KMS-11 (cell line): ENCODE measurements at regions not wholly inside any gene's neighbourhood (a gene's known extent, or its start where the extent isn't known, plus 50 kb on each side); places are given as distances from the start of the nearest gene placed in this dataset.

Experiments used
- H2AFZ ChIP-seq: fragments of 200-600 bp; sonication (generic); 2 replicates; pipeline ENCODE4 v1.6.1; 2016; ENCODE audit warnings: antibody characterized with exemption, mixed run types, low read depth
- H3K27ac ChIP-seq: fragments of 200-600 bp; sonication (generic); 2 replicates; pipeline ENCODE4 v1.6.1; 2016; ENCODE audit warnings: mild to moderate bottlenecking, mixed run types
- H3K27me3 ChIP-seq: fragments of 200-600 bp; sonication (generic); 2 replicates; pipeline ENCODE4 v1.6.1; 2017; ENCODE audit warnings: mild to moderate bottlenecking, low read depth, mixed run types, moderate library complexity; ENCODE audit not compliant: insufficient read depth
- H3K36me3 ChIP-seq: fragments of 200-600 bp; sonication (generic); 2 replicates; pipeline ENCODE4 v1.6.1; 2017; ENCODE audit warnings: mild to moderate bottlenecking, mixed run types; ENCODE audit not compliant: insufficient read depth
- H3K4me1 ChIP-seq: fragments of 200-600 bp; sonication (generic); 2 replicates; pipeline ENCODE4 v1.6.1; 2016; ENCODE audit warnings: mild to moderate bottlenecking, low read depth, mixed run types; ENCODE audit not compliant: poor library complexity, severe bottlenecking
- H3K4me2 ChIP-seq: fragments of 200-600 bp; sonication (generic); 2 replicates; pipeline ENCODE4 v1.7.0; 2016; ENCODE audit warnings: mild to moderate bottlenecking, mixed run types
- H3K4me3 ChIP-seq: fragments of 200-600 bp; sonication (generic); IDR thresholded peaks from 2 replicates; pipeline ENCODE4 v1.6.1; 2017; ENCODE audit warnings: low read depth, low read length, mixed read lengths; ENCODE audit not compliant: insufficient read depth
- H3K79me2 ChIP-seq: fragments of 200-600 bp; sonication (generic); 2 replicates; pipeline ENCODE4 v1.6.1; 2016; ENCODE audit warnings: low read depth, mixed run types; ENCODE audit not compliant: insufficient read depth
- H3K9ac ChIP-seq: fragments of 200-600 bp; sonication (generic); 2 replicates; pipeline ENCODE4 v1.6.1; 2016; ENCODE audit warnings: mild to moderate bottlenecking, mixed run types
- H4K20me1 ChIP-seq: fragments of 200-600 bp; sonication (generic); 2 replicates; pipeline ENCODE4 v1.6.1; 2016; ENCODE audit warnings: mild to moderate bottlenecking, mixed run types; ENCODE audit not compliant: insufficient read depth
- CTCF ChIP-seq: fragments of 200-600 bp; sonication (generic); conservative IDR thresholded peaks from 2 replicates; pipeline ENCODE4 v1.6.1; 2017; ENCODE audit warnings: low read depth, mild to moderate bottlenecking, antibody characterized with exemption, low read length, moderate library complexity, mixed read lengths

DNA sequence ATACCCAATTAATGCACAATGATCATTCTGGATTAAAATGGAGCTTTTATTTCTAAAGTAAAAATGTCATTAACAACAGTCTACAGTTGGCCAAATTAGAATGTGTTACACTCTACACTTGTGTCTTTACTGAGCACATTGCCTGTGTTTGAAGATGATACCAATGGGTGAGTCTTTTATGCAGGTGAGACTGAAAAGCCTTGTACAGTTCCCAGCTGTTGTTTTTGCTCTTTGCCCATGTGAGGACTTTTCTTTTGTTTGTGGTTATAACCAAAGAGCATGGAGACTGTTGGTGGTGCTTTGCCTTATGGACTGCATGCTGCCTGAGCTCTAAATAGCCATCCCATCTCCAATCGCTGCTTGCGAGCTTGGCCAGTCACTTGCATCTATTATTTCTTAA, 264.5 kb downstream of the GATA3 start:
- Histone ChIP-seq H4K20me1 (no peaks in the 10 kb centered on the region), H3K27me3 (no peaks in the 10 kb centered on the region), H3K4me2 (no peak overlapping the region), H3K79me2 (no peaks in the 10 kb centered on the region), H3K4me3 (no peak overlapping the region), H2AFZ (no peak overlapping the region), H3K4me1 (peaks cover 20% of the 10 kb centered on the region), H3K9ac (no peak overlapping the region), H3K27ac (no peak overlapping the region), H3K36me3 (no peaks in the 10 kb centered on the region)
- TF ChIP-seq CTCF = no peak

DNA sequence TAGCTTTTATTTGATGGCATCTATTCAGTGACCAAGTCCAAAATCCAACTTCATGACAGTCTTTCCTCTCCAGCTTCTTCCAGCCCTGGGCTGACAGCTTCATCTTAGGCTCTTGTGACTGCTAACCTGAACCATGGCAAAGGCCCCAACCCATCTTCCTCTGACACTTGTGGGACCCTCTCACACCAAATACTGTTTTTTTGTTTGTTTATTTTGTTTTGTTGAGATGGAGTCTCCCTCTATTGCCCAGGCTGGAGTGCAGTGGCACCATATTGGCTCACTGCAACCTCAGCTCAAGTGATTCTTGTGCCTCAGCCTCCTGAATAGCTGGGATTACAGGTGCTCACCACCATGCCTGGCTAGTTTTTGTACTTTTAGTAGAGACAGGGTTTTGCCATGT, 265.2 kb downstream of the GATA3 start:
- Histone ChIP-seq H3K4me3 (no peak overlapping the region), H3K27ac (no peak overlapping the region), H3K4me2 (no peak overlapping the region), H3K36me3 (no peaks in the 10 kb centered on the region), H3K9ac (no peak overlapping the region), H3K79me2 (no peaks in the 10 kb centered on the region), H3K4me1 (peaks cover 20% of the 10 kb centered on the region), H3K27me3 (no peaks in the 10 kb centered on the region), H2AFZ (no peak overlapping the region), H4K20me1 (no peaks in the 10 kb centered on the region)
- no peak for TF ChIP-seq CTCF

GRCh38 chr10:8321990-8322389, 267.5 kb downstream of the GATA3 start:
- Histone ChIP-seq H3K36me3 (no peaks in the 10 kb centered on the region), H3K27me3 (no peaks in the 10 kb centered on the region)
- no peak for TF ChIP-seq CTCF

DNA sequence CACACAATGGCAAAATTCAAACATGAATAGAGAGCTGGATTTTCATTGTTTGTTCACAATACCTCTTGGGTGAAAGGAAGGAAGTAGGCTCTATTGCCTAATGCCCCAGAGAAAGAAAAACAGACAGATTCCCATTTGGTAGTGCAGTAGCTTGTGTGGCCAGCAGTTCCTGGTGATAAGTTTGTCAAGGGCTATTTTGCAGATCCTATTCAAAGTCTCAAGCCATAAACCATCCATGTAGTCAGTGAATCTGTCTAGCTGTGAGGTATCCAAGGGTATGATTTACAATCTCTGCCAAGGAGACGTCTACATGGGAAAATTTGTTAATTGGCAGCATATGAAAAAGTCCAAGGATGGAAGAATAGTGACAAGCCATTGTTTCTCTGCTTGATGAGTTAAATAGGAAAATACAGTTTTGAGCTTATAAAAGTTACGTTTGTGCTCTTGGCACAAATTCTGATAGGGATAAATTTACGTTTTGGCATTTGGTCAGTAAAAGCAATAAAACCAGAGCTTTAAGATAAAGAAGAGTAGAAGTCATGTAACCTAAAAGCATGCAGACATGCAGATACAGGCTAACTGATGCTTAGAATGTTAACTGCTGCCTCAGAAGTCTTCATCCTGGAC, 269.1 kb downstream of the GATA3 start:
- H4K20me1 ChIP-seq = no peaks in the 10 kb centered on the region
- H2AFZ ChIP-seq = no peak overlapping the region
- H3K79me2 ChIP-seq = no peaks in the 10 kb centered on the region
- H3K4me3 ChIP-seq = no peak overlapping the region
- no peaks in the 10 kb centered on the region for H3K27me3 ChIP-seq
- no peak overlapping the region for H3K4me2 ChIP-seq
- H3K36me3 ChIP-seq = no peaks in the 10 kb centered on the region
- no peak overlapping the region for H3K9ac ChIP-seq
- no peak for TF ChIP-seq CTCF
- peaks cover 20% of the 10 kb centered on the region for H3K4me1 ChIP-seq
- H3K27ac ChIP-seq = no peak overlapping the region

More at GRCh38 chr10:8321990-8322389, 267.5 kb downstream of the GATA3 start:
- Histone ChIP-seq H3K79me2 (no peaks in the 10 kb centered on the region), H4K20me1 (no peaks in the 10 kb centered on the region), H3K27ac (no peak overlapping the region), H3K4me1 (peaks cover 20% of the 10 kb centered on the region), H3K4me3 (no peak overlapping the region), H2AFZ (no peak overlapping the region), H3K9ac (no peak overlapping the region), H3K4me2 (peak overlapping the region; percentile 5; the same call in 1 of the 2 replicates)
